Activated B cell treated with CpG ODN at 0.5 μM for 24 hours (primary cell): ENCODE measurements at regions not wholly inside any gene's neighbourhood (a gene's known extent, or its start where the extent isn't known, plus 50 kb on each side); places are given as distances from the start of the nearest gene placed in this dataset.
"Not testable (repeated sequence)": the region's sequence is repeated elsewhere in the genome, so short reads cannot be mapped to it uniquely, and the experiment has no call there.

Experiments
- ATAC-seq: fragments of 200-7000 bp; cut with Tn5 transposase; one replicate; pipeline ENCODE4 v1.10.0; 2021; ENCODE audit warnings: low read depth, mild to moderate bottlenecking, moderate library complexity
- CTCF ChIA-PET: fragments of 350-600 bp; sonication (Branson Sonifier 250); formaldehyde crosslinking; loops from one replicate; lab custom pipeline; 2021; ENCODE audit warnings: antibody characterized with exemption; lab: Charles Lee
- POLR2A ChIA-PET: fragments of 350-600 bp; sonication (Branson Sonifier 250); formaldehyde crosslinking; loops from one replicate; lab custom pipeline; 2021; ENCODE audit warnings: antibody characterized with exemption; lab: Charles Lee
- DNase-seq: peaks from one replicate; pipeline ENCODE4 v3.0.0; 2022
- H3K27ac Mint-ChIP-seq: one replicate; pipeline ENCODE4 v1.8.0; 2020; ENCODE audit warnings: mixed read lengths
- H3K27me3 Mint-ChIP-seq: one replicate; pipeline ENCODE4 v1.8.0; 2021; ENCODE audit warnings: mixed read lengths
- H3K36me3 Mint-ChIP-seq: one replicate; pipeline ENCODE4 v1.8.0; 2021; ENCODE audit warnings: low read depth, mixed read lengths
- H3K4me1 Mint-ChIP-seq: one replicate; pipeline ENCODE4 v1.8.0; 2021; ENCODE audit warnings: mixed read lengths
- H3K4me3 Mint-ChIP-seq: one replicate; pipeline ENCODE4 v1.8.0; 2020; ENCODE audit warnings: mild to moderate bottlenecking, mixed read lengths
- H3K9me3 Mint-ChIP-seq: one replicate; pipeline ENCODE4 v1.8.0; 2020; ENCODE audit warnings: mixed read lengths
- intact Hi-C: fragments of 100-400 bp; cut with micrococcal nuclease; formaldehyde crosslinking; loops from one replicate; pipeline ENCODE4 v1.15.1; 2024
- TF ChIP-seq, protein P1 (sequence below): fragments of 200-600 bp; IDR thresholded peaks from one replicate; pipeline ENCODE4 v1.8.0; 2022; ENCODE audit warnings: antibody characterized with exemption, mild to moderate bottlenecking

DNA sequence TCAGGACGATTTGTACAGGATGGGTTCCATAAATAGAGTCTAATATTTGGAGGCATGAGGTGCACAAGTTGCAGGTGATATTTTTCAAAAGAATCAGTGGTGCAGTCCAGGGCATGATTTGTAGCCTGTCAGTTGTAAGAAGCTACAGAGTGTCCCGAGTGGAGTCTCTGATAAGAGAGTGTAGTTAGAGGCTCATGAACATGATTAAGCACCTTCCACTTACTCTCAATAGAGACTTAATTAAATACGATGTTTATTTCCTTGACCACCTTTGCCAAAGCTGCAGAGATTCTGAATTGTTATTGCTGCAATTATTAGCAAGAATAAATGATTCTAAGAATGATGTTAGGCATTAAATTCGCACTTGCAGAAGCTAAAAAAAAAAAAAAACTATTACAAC, 218.4 kb upstream of the LRTM1 start:
- Mint-ChIP-seq H3K27ac (no peak overlapping the region), H3K4me1 (no peaks in the 10 kb centered on the region), H3K4me3 (no peak overlapping the region), H3K9me3 (no peaks in the 10 kb centered on the region), H3K27me3 (no peaks in the 10 kb centered on the region), H3K36me3 (no peaks in the 10 kb centered on the region)
- TF ChIP-seq, protein P1, sequence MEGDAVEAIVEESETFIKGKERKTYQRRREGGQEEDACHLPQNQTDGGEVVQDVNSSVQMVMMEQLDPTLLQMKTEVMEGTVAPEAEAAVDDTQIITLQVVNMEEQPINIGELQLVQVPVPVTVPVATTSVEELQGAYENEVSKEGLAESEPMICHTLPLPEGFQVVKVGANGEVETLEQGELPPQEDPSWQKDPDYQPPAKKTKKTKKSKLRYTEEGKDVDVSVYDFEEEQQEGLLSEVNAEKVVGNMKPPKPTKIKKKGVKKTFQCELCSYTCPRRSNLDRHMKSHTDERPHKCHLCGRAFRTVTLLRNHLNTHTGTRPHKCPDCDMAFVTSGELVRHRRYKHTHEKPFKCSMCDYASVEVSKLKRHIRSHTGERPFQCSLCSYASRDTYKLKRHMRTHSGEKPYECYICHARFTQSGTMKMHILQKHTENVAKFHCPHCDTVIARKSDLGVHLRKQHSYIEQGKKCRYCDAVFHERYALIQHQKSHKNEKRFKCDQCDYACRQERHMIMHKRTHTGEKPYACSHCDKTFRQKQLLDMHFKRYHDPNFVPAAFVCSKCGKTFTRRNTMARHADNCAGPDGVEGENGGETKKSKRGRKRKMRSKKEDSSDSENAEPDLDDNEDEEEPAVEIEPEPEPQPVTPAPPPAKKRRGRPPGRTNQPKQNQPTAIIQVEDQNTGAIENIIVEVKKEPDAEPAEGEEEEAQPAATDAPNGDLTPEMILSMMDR = no peak
- intact Hi-C loops = no loop called here
- ChIA-PET POLR2A (no interaction called here), CTCF (no interaction called here)
- no peak for ATAC-seq
- no peak for DNase-seq

DNA sequence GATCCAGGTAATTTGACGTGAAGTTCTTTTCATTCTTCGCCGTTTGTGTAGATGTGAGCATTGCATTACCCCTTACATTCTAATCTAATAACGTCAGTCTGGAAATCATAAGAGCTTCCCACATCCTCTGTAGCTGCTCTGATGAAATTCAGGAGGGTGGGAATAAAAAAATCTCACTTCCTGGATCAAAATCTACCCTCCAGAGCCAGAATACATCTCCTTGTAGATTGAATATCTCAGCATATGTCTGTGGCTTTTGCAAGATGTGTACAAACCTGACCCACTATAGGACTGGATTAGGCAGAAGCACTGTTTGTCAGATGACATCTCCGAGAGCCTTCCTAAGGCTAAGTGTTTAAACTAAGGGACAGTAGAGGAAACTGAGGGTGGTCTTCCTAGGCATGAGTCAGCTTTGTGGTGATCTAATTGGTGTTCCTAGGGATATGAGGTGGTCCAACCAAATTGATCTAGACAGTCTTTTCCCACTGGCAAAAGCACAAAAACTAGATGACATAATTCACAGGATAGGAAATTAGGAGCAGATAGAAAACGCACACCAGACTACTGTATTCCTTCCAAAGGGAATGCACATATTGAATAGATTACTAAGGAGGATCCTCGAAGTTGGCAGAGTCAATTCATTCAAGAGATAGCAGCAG, 216.3 kb upstream of the LRTM1 start:
- ATAC-seq = no peak

DNA sequence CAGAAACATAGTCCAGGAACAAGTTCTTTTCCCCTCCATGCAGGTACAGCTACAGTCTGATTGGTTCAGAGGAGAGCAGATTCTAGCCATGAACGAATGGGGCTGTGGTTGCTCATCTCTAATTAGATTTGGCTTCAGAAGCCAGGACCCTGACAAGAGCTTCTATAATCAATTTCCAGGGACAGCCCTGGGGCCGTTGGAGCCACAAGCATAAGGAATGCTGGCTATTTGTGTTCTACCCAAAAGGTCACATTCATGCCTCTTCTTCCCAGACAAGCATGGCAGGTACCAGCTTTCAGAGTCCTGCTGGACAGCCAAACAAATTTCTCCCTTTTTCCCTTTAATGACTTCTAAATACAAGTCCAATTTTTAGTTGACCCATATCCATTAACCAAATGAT, 215.5 kb upstream of the LRTM1 start:
- CTCF ChIA-PET = no interaction called here
- intact Hi-C loops = no loop called here
- POLR2A ChIA-PET = no interaction called here
- TF ChIP-seq, protein P1 = no peak
- DNase-seq (no peak), ATAC-seq (no peak)
- no peaks in the 10 kb centered on the region for H3K9me3 Mint-ChIP-seq
- no peaks in the 10 kb centered on the region for H3K27me3 Mint-ChIP-seq
- H3K27ac Mint-ChIP-seq = no peak overlapping the region
- no peak overlapping the region for H3K4me3 Mint-ChIP-seq
- no peaks in the 10 kb centered on the region for H3K36me3 Mint-ChIP-seq
- no peaks in the 10 kb centered on the region for H3K4me1 Mint-ChIP-seq

More for the DNA sequence above, 216.3 kb upstream of the LRTM1 start:
- Mint-ChIP-seq H3K4me1 (no peaks in the 10 kb centered on the region), H3K9me3 (no peaks in the 10 kb centered on the region), H3K27ac (no peak overlapping the region), H3K4me3 (no peak overlapping the region), H3K36me3 (no peaks in the 10 kb centered on the region), H3K27me3 (no peaks in the 10 kb centered on the region)
- POLR2A ChIA-PET = no interaction called here
- CTCF ChIA-PET = no interaction called here
- TF ChIP-seq, protein P1 = no peak
- intact Hi-C loops = no loop called here
- no peak for DNase-seq

DNA sequence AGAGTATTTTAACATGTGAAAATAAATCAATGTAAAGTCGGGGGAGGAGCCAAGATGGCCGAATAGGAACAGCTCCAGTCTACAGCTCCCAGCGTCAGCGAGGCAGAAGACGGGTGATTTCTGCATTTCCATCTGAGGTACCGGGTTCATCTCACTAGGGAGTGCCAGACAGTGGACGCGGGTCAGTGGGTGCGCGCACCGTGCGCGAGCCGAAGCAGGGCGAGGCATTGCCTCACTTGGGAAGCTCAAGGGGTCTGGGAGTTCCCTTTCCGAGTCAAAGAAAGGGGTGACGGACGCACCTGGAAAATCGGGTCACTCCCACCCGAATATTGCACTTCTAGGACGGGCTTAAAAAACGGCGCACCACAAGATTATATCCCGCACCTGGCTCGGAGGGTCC, 208.4 kb upstream of the LRTM1 start:
- not testable (repeated sequence) for H3K36me3 Mint-ChIP-seq, H3K27me3 Mint-ChIP-seq

DNA sequence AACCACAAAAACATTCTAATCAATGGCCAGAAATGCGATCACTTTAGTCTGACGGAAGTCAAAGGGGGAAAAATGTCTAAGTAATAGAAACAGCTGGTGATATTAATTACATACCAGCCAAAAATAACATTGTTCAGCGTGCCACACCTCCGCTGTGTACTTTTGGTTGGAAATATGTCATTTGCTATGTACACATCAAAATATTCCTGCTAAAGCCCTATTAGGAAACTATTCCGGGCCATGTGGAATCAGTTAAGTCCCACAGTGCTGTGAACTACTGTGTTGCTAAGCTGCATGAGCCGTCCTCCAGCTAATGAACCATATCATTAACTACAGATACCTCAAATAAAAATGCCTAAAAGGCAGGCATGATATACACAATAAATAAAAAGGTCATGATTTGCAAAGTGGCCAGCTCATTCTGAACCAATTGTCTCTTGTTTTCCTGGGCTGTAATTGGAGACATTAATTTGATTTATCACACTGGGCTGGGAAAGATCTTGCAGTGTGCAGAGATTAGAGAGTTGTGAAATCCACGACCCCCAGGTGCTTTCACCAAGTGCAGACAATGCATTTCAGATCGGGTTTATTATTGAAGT, 200.5 kb upstream of the LRTM1 start:
- Mint-ChIP-seq H3K27me3 (no peaks in the 10 kb centered on the region), H3K9me3 (peaks cover 2% of the 10 kb centered on the region), H3K4me1 (no peaks in the 10 kb centered on the region), H3K27ac (no peak overlapping the region), H3K36me3 (no peaks in the 10 kb centered on the region), H3K4me3 (no peak overlapping the region)
- ChIA-PET CTCF (no interaction called here), POLR2A (no interaction called here)
- TF ChIP-seq, protein P1 = no peak
- no peak for ATAC-seq
- DNase-seq = no peak
- intact Hi-C loops = no loop called here

More for the DNA sequence above, 208.4 kb upstream of the LRTM1 start:
- H3K9me3 Mint-ChIP-seq, POLR2A ChIA-PET, H3K4me3 Mint-ChIP-seq, intact Hi-C loops, H3K4me1 Mint-ChIP-seq, ATAC-seq, DNase-seq, H3K27ac Mint-ChIP-seq, CTCF ChIA-PET: not testable (repeated sequence)
